Heart right ventricle (tissue), 16 donors: ENCODE measurements at regions not wholly inside any gene's neighbourhood (a gene's known extent, or its start where the extent isn't known, plus 50 kb on each side); places are given as distances from the start of the nearest gene placed in this dataset.

ENCODE experiments used
- ATAC-seq, 8 donors: fragments of 200-7000 bp; cut with Tn5 transposase; one replicate each; pipeline ENCODE4 v1.9.1; 2020; ENCODE audit warnings: mild to moderate bottlenecking in 8 of 8, moderate library complexity in 8 of 8, moderate number of reproducible peaks in 1 of 8
- DNase-seq, 2 donors: peaks; one replicate each; pipeline ENCODE4 v3.0.0-alpha.2; 2020
- H3K27ac ChIP-seq, 10 donors: fragments of 200-600 bp; sonication (generic) in 2 of 10; one replicate each; pipeline versions ENCODE4 v1.5.0 to v1.8.0; 2020 to 2022; ENCODE audit warnings: mild to moderate bottlenecking in 3 of 10
- H3K27me3 ChIP-seq, 7 donors: fragments of 200-600 bp; one replicate each; pipeline ENCODE4 v1.8.0; 2021 to 2022; ENCODE audit warnings: mild to moderate bottlenecking in 2 of 7
- H3K36me3 ChIP-seq, 9 donors: fragments of 200-600 bp; sonication (generic) in 1 of 9; one replicate each; pipeline versions ENCODE4 v1.5.0 to v1.8.0; 2020 to 2022; ENCODE audit warnings: mild to moderate bottlenecking in 2 of 9
- H3K4me1 ChIP-seq, 9 donors: fragments of 200-600 bp; sonication (generic) in 1 of 9; one replicate each; pipeline versions ENCODE4 v1.5.0 to v1.8.0; 2020 to 2022; ENCODE audit warnings: mild to moderate bottlenecking in 4 of 9
- H3K4me3 ChIP-seq, 10 donors: fragments of 200-600 bp; sonication (generic) in 2 of 10; one replicate each; pipeline versions ENCODE4 v1.5.0 to v1.8.0; 2020 to 2022; ENCODE audit warnings: mild to moderate bottlenecking in 7 of 10, moderate library complexity in 2 of 10
- H3K9me3 ChIP-seq, 11 donors: fragments of 200-600 bp in 10 of 11; sonication (generic) in 2 of 11; one replicate each; pipeline versions ENCODE4 v1.5.0 to v1.8.0; 2013 to 2022; ENCODE audit warnings: mild to moderate bottlenecking in 2 of 11, control low read depth in 1 of 11, moderate library complexity in 1 of 11
- CTCF ChIP-seq, 9 donors: fragments of 200-600 bp; sonication (generic) in 2 of 9; IDR thresholded peaks; one replicate each; pipeline versions ENCODE4 v1.5.0 to v1.8.0; 2021 to 2022; ENCODE audit warnings: antibody characterized with exemption in 9 of 9, mild to moderate bottlenecking in 5 of 9, moderate library complexity in 1 of 9
- WGBS, 2 donors: extraction: QIAGEN DNeasy Blood & Tissue Kit; methylation state at CpG; one replicate each; pipeline ENCODE4 v1.1.7; 2013; ENCODE audit warnings: inconsistent platforms in 1 of 2; 5-methylcytosine and 5-hydroxymethylcytosine counted together
- intact Hi-C, 10 donors: fragments of 100-400 bp; cut with DNase I; formaldehyde crosslinking; loops; one replicate each; pipeline versions ENCODE4 v1.11.1 to v1.14.2; 2022
- donor health status: Arrhythmogenic right ventricular cardiomyopathy.
- donor health status: ischemic (EF 13 %, LVEDD 7.1; RV severe dilation, severe dysfunction).
- donor health status: healthy with polysubstance abuse.
- donor health status: DM: no; HTN: yes; CAD: no.
- donor health status: DM: no; HTN: no; CAD: no.
- donor health status: ischemic (EF 25% LVEDD 6.9; RV normal size, moderate dysfunction).
- donor health status: ischemic (EF 25% LVEDD 5.7; RV mildly dilated, moderate dysfunction).
- donor health status: healthy.
- donor health status: DM: yes; HTN: yes; CAD: no.
- donor health status: Ischemic cardiomyopathy.
- donor health status: ischemic (EF 35%, LVEDD 5.7; RV mildly dilated, moderate dysfunction).
- donor health status: nonischemic (EF 11% LVEDD 7.7; RV severe dilation, severe dysfunction).
- donor health status: DM: yes; HTN: yes; CAD: no.
- donor health status: PGD.
- donor health status: ischemic (EF 29% LVEDD 5.4; RV normal size, mild dysfunction).
- donor health status: nonischemic (EF 23%, LVEDD 6.1; RV moderate dilation, normal function).

GRCh38 chr2:20933714-20934113, 110.2 kb downstream of the APOB start:
- DNase-seq = no peak
- ATAC-seq = no peak
- TF ChIP-seq CTCF (IDR thresholded peaks at IDR 0.05) = no peak
- Histone ChIP-seq H3K4me3 (no peak overlapping the region), H3K36me3 (no peaks in the 10 kb centered on the region), H3K9me3 (peaks cover 0 to 2% (median 0%) of the 10 kb centered on the region in 11 donors), H3K4me1 (peaks cover 0 to 13% (median 0%) of the 10 kb centered on the region in 9 donors), H3K27ac (no peak overlapping the region), H3K27me3 (no peaks in the 10 kb centered on the region)
- intact Hi-C loops = loop anchor here in 1 of 10 donors (2.0 kb wide), 1 partner anchor 45 kb away; no protein-coding TSS in a partner anchor
- 50 to 58% methylated on average over 1 of the region's 1 CpG for WGBS, 2 donors

GRCh38 chr2:20931346-20931745, 108.4 kb upstream of the LDAH start:
- Histone ChIP-seq H3K4me3 (no peak overlapping the region), H3K27ac (no peak overlapping the region), H3K27me3 (peaks cover 0 to 4% (median 0%) of the 10 kb centered on the region in 7 donors), H3K4me1 (peaks cover 0 to 13% (median 0%) of the 10 kb centered on the region in 9 donors), H3K36me3 (no peaks in the 10 kb centered on the region), H3K9me3 (peaks cover 0 to 13% (median 0%) of the 10 kb centered on the region in 11 donors)
- 47 to 66% methylated on average over 2 of the region's 2 CpGs for WGBS, 2 donors
- intact Hi-C loops = no loop called here
- no peak for DNase-seq
- ATAC-seq = no peak
- TF ChIP-seq CTCF (IDR thresholded peaks at IDR 0.05) = no peak

- Histone ChIP-seq H3K27ac (no peak overlapping the region), H3K27me3 (peaks cover 0 to 4% (median 0%) of the 10 kb centered on the region in 7 donors), H3K4me3 (no peak overlapping the region), H3K9me3 (peaks cover 0 to 13% (median 0%) of the 10 kb centered on the region in 11 donors), H3K4me1 (peaks cover 0 to 13% (median 0%) of the 10 kb centered on the region in 9 donors), H3K36me3 (no peaks in the 10 kb centered on the region)
- intact Hi-C loops = no loop called here
- WGBS, 2 donors = 4 to 16% methylated on average over 3 of the region's 3 CpGs
- no peak for TF ChIP-seq CTCF (IDR thresholded peaks at IDR 0.05)
- ATAC-seq (peak in 2 of 8 donors; percentile 35 to 56), DNase-seq (no peak)
Measured at GRCh38 chr2:20930928-20931327, 108.0 kb upstream of the LDAH start.

GRCh38 chr2:20929721-20930120, 106.8 kb upstream of the LDAH start:
- Histone ChIP-seq H3K36me3 (no peaks in the 10 kb centered on the region), H3K9me3 (peaks cover 0 to 13% (median 0%) of the 10 kb centered on the region in 11 donors), H3K4me1 (peaks cover 0 to 13% (median 0%) of the 10 kb centered on the region in 9 donors), H3K4me3 (no peak overlapping the region), H3K27me3 (peaks cover 0 to 12% (median 0%) of the 10 kb centered on the region in 7 donors), H3K27ac (no peak overlapping the region)
- DNase-seq (no peak), ATAC-seq (no peak)
- intact Hi-C loops = no loop called here
- TF ChIP-seq CTCF (IDR thresholded peaks at IDR 0.05) = no peak
